ENCODE measurements at regions not wholly inside any gene's neighbourhood (a gene's known extent, or its start where the extent isn't known, plus 50 kb on each side); places are given as distances from the start of the nearest gene placed in this dataset.

- TF ChIP-seq CTCF (conservative IDR thresholded peaks at IDR 0.05) = no peak
- H3K27ac ChIP-seq = no peak overlapping the region
Measured at GRCh38 chr13:76696370-76696769, 189.8 kb downstream of the KCTD12 start.

GRCh38 chr13:76693086-76693485 is 193.1 kb downstream of the KCTD12 start:
- no peak overlapping the region for H3K27ac ChIP-seq
- no peak for TF ChIP-seq CTCF (conservative IDR thresholded peaks at IDR 0.05)

- no peak overlapping the region for H3K27ac ChIP-seq
- no peak for TF ChIP-seq CTCF (conservative IDR thresholded peaks at IDR 0.05)
Measured at GRCh38 chr13:76692346-76692745, 193.9 kb downstream of the KCTD12 start.

- H3K27ac ChIP-seq = no peak overlapping the region
- no peak for TF ChIP-seq CTCF (conservative IDR thresholded peaks at IDR 0.05)
Measured at GRCh38 chr13:76690611-76691010, 195.6 kb downstream of the KCTD12 start.

GRCh38 chr13:76687467-76687866 is 198.7 kb downstream of the KCTD12 start:
- no peak overlapping the region for H3K27ac ChIP-seq
- no peak for TF ChIP-seq CTCF (conservative IDR thresholded peaks at IDR 0.05)

- no peak for TF ChIP-seq CTCF (conservative IDR thresholded peaks at IDR 0.05)
- no peak overlapping the region for H3K27ac ChIP-seq
Measured at GRCh38 chr13:76685938-76686337, 200.3 kb downstream of the KCTD12 start.

GRCh38 chr13:76684336-76684735 is 201.9 kb downstream of the KCTD12 start:
- no peak for TF ChIP-seq CTCF (conservative IDR thresholded peaks at IDR 0.05)
- H3K27ac ChIP-seq = no peak overlapping the region

GRCh38 chr13:76683854-76684253 is 202.4 kb downstream of the KCTD12 start:
- no peak overlapping the region for H3K27ac ChIP-seq
- TF ChIP-seq CTCF (conservative IDR thresholded peaks at IDR 0.05) = no peak

Measured in VCaP (cell line).